Thyroid gland (tissue), 4 donors: ENCODE measurements at regions not wholly inside any gene's neighbourhood (a gene's known extent, or its start where the extent isn't known, plus 50 kb on each side); places are given as distances from the start of the nearest gene placed in this dataset.
A peak's percentile ranks its signal among the peaks of the same experiment; 100 is the strongest.

ENCODE experiments used
- DNase-seq, 2 donors: peaks; one replicate each; pipeline ENCODE4 v3.0.0-alpha.2; 2019
- H3K27ac ChIP-seq, 3 donors: fragments of 200-600 bp; sonication (generic); 1 replicate in 2 of 3; 2 replicates in 1 of 3; pipeline ENCODE4 v1.5.1; 2016 to 2019; ENCODE audit warnings: mild to moderate bottlenecking in 1 of 3, moderate library complexity in 1 of 3
- H3K27me3 ChIP-seq: fragments of 200-600 bp; sonication (generic); one replicate; pipeline ENCODE4 v1.5.1; 2019
- H3K36me3 ChIP-seq, 2 donors: fragments of 200-600 bp; sonication (generic); one replicate each; pipeline ENCODE4 v1.5.1; 2016 to 2019
- H3K4me1 ChIP-seq, 2 donors: fragments of 200-600 bp; sonication (generic); one replicate each; pipeline ENCODE4 v1.5.1; 2017 to 2019
- H3K4me3 ChIP-seq, 3 donors: fragments of 200-600 bp; sonication (generic); replicated peaks in 1 of 3; 1 replicate in 2 of 3; 2 replicates in 1 of 3; pipeline ENCODE4 v1.5.1; 2016; ENCODE audit warnings: mild to moderate bottlenecking in 1 of 3
- H3K9me3 ChIP-seq: fragments of 200-600 bp; sonication (generic); one replicate; pipeline ENCODE4 v1.5.1; 2017
- CTCF ChIP-seq, 6 experiments: fragments of 200-600 bp in 3 of 6; fragments of 450-650 bp in 3 of 6; sonication (generic) in 3 of 6; IDR thresholded peaks; one replicate each; pipeline ENCODE4 v1.5.1; 2016 to 2019; ENCODE audit warnings: antibody characterized with exemption in 6 of 6, mild to moderate bottlenecking in 2 of 6, inconsistent platforms in 1 of 6, moderate library complexity in 1 of 6
- POLR2A ChIP-seq, 2 donors: fragments of 450-650 bp; IDR thresholded peaks; one replicate each; pipeline ENCODE4 v1.6.1; 2017; ENCODE audit warnings: antibody characterized with exemption in 2 of 2, mild to moderate bottlenecking in 2 of 2, moderate library complexity in 1 of 2
- WGBS, 2 donors: methylation state at CpG; one replicate each; pipeline ENCODE4 v1.1.5; 2017; 5-methylcytosine and 5-hydroxymethylcytosine counted together
- intact Hi-C: fragments of 100-400 bp; cut with DNase I; formaldehyde crosslinking; loops from one replicate; pipeline ENCODE4 v1.15.1; 2023

GRCh38 chr15:70357453-70357852 is 259.7 kb upstream of the TLE3 start:
- TF ChIP-seq POLR2A (IDR thresholded peaks at IDR 0.05), result no peak
- TF ChIP-seq CTCF (IDR thresholded peaks at IDR 0.05), result no peak
- Histone ChIP-seq H3K27ac (no peak overlapping the region), H3K36me3 (no peaks in the 10 kb centered on the region), H3K4me1 (no peaks in the 10 kb centered on the region), H3K4me3 (no peak overlapping the region), H3K9me3 (no peaks in the 10 kb centered on the region), H3K27me3 (no peaks in the 10 kb centered on the region)
- intact Hi-C loops, result no loop called here
- WGBS, 2 donors, result 82 to 97% methylated on average over 8 of the region's 8 CpGs
- DNase-seq, result no peak

GRCh38 chr15:70356919-70357318 is 259.2 kb upstream of the TLE3 start:
- Histone ChIP-seq H3K4me1 (no peaks in the 10 kb centered on the region), H3K4me3 (no peak overlapping the region), H3K9me3 (no peaks in the 10 kb centered on the region), H3K27ac (no peak overlapping the region), H3K27me3 (no peaks in the 10 kb centered on the region), H3K36me3 (no peaks in the 10 kb centered on the region)
- intact Hi-C loops, result no loop called here
- WGBS, 2 donors, result 92 to 94% methylated on average over 7 of the region's 7 CpGs
- no peak for DNase-seq
- TF ChIP-seq POLR2A (IDR thresholded peaks at IDR 0.05) (no peak), CTCF (IDR thresholded peaks at IDR 0.05) (no peak)

GRCh38 chr15:70356062-70356860 is 258.5 kb upstream of the TLE3 start:
- peak; percentile 53 to 64 for DNase-seq
- intact Hi-C loops, result no loop called here
- no peaks in the 10 kb centered on the region for H3K36me3 ChIP-seq
- H3K4me1 ChIP-seq, result no peaks in the 10 kb centered on the region
- H3K9me3 ChIP-seq, result no peaks in the 10 kb centered on the region
- 59 to 71% methylated on average over 6 of the region's 9 CpGs for whole genome bisulfite sequencing, 2 donors
- no peaks in the 10 kb centered on the region for H3K27me3 ChIP-seq
- no peak overlapping the region for H3K4me3 ChIP-seq
- no peak for TF ChIP-seq POLR2A (IDR thresholded peaks at IDR 0.05)
- TF ChIP-seq CTCF (IDR thresholded peaks at IDR 0.05), result no peak
- H3K27ac ChIP-seq, result no peak overlapping the region

- no peaks in the 10 kb centered on the region for H3K9me3 ChIP-seq
- no peak overlapping the region for H3K27ac ChIP-seq
- no peaks in the 10 kb centered on the region for H3K36me3 ChIP-seq
- DNase-seq, result no peak
- no peak overlapping the region for H3K4me3 ChIP-seq
- no peaks in the 10 kb centered on the region for H3K4me1 ChIP-seq
- 93 to 95% methylated on average over 5 of the region's 5 CpGs for WGBS, 2 donors
- TF ChIP-seq CTCF (IDR thresholded peaks at IDR 0.05) (no peak), POLR2A (IDR thresholded peaks at IDR 0.05) (no peak)
- intact Hi-C loops, result no loop called here
- no peaks in the 10 kb centered on the region for H3K27me3 ChIP-seq
Observed at GRCh38 chr15:70355275-70355795, 257.6 kb upstream of the TLE3 start.

- TF ChIP-seq POLR2A (IDR thresholded peaks at IDR 0.05) (no peak), CTCF (IDR thresholded peaks at IDR 0.05) (no peak)
Observed at GRCh38 chr15:70354346-70354905, 256.7 kb upstream of the TLE3 start.

More at GRCh38 chr15:70354346-70354905, 256.7 kb upstream of the TLE3 start:
- 83 to 90% methylated on average over 8 to 20 of the region's 20 CpGs for WGBS, 2 donors
- no peaks in the 10 kb centered on the region for H3K4me1 ChIP-seq
- H3K27ac ChIP-seq, result no peak overlapping the region
- no peaks in the 10 kb centered on the region for H3K36me3 ChIP-seq
- intact Hi-C loops, result no loop called here
- no peak overlapping the region for H3K4me3 ChIP-seq
- no peaks in the 10 kb centered on the region for H3K9me3 ChIP-seq
- H3K27me3 ChIP-seq, result no peaks in the 10 kb centered on the region
- DNase-seq, result no peak
